HG02938 (cell line): ENCODE measurements at regions not wholly inside any gene's neighbourhood (a gene's known extent, or its start where the extent isn't known, plus 50 kb on each side); places are given as distances from the start of the nearest gene placed in this dataset.

Source experiments
- ATAC-seq: cut with Tn5 transposase; IDR thresholded peaks from one replicate; pipeline ENCODE4 v1.9.1; 2021; ENCODE audit warnings: mild to moderate bottlenecking, moderate library complexity; ENCODE audit not compliant: unreplicated experiment

GRCh38 chr12:124399622-124400021, 104.7 kb downstream of the RFLNA start:
- no peak for ATAC-seq

- ATAC-seq: no peak
Measured at GRCh38 chr12:124398578-124399227, 103.8 kb downstream of the RFLNA start.

GRCh38 chr12:124397807-124398577, 103.1 kb downstream of the RFLNA start:
- no peak for ATAC-seq

- ATAC-seq: no peak
Measured at GRCh38 chr12:124397399-124397679, 102.4 kb downstream of the RFLNA start.

- no peak for ATAC-seq
Measured at GRCh38 chr12:124396544-124397398, 101.9 kb downstream of the RFLNA start.

GRCh38 chr12:124395986-124396385, 101.1 kb downstream of the RFLNA start:
- ATAC-seq: no peak

- ATAC-seq: no peak
Measured at GRCh38 chr12:124395284-124395752, 100.4 kb downstream of the RFLNA start.

- ATAC-seq: no peak
Measured at GRCh38 chr12:124394462-124395128, 99.7 kb downstream of the RFLNA start.

GRCh38 chr12:124393831-124394230, 98.9 kb downstream of the RFLNA start:
- ATAC-seq: no peak

GRCh38 chr12:124393414-124393790, 98.5 kb downstream of the RFLNA start:
- no peak for ATAC-seq

GRCh38 chr12:124392667-124393413, 97.9 kb downstream of the RFLNA start:
- no peak for ATAC-seq

- no peak for ATAC-seq
Measured at GRCh38 chr12:124392271-124392666, 97.4 kb downstream of the RFLNA start.

- ATAC-seq: no peak
Measured at GRCh38 chr12:124391340-124392261, 96.7 kb downstream of the RFLNA start.

GRCh38 chr12:124390442-124391097, 95.7 kb downstream of the RFLNA start:
- no peak for ATAC-seq

GRCh38 chr12:124389725-124390441, 95.0 kb downstream of the RFLNA start:
- ATAC-seq: no peak

GRCh38 chr12:124389138-124389724, 94.3 kb downstream of the RFLNA start:
- no peak for ATAC-seq

- no peak for ATAC-seq
Measured at GRCh38 chr12:124388679-124389137, 93.8 kb downstream of the RFLNA start.
